Endothelial cell of umbilical vein (primary cell): ENCODE measurements at regions not wholly inside any gene's neighbourhood (a gene's known extent, or its start where the extent isn't known, plus 50 kb on each side); places are given as distances from the start of the nearest gene placed in this dataset.

Experiments
- BruUV-seq: library from RNA; stranded (reverse); fragments of 400-500 nt; replicated peaks from 2 replicates; lab custom pipeline; 2021; lab: Mats Ljungman, UMichigan
- CTCF ChIA-PET: fragments of 300-600, 350-600 bp; sonication (Branson Sonifier 250); formaldehyde crosslinking; loops from one replicate; lab custom pipeline; 2021; ENCODE audit warnings: antibody characterized with exemption, inconsistent platforms; lab: Charles Lee
- POLR2A ChIA-PET: fragments of 300-600, 350-600 bp; sonication (Branson Sonifier 250); formaldehyde crosslinking; loops from one replicate; lab custom pipeline; 2021; ENCODE audit warnings: antibody characterized with exemption, inconsistent platforms; lab: Charles Lee
- DNase-seq: peaks from one replicate; pipeline ENCODE4 v3.0.0-alpha.2; 2011; ENCODE audit warnings: low read depth, low spot score
- FAIRE-seq: peaks from 2 replicates; lab custom pipeline; 2011; peaks lifted over from hg19 to GRCh38; lab: Jason Lieb, UNC
- H2AFZ ChIP-seq: 2 replicates; pipeline ENCODE4 v1.6.0; 2012; ENCODE audit warnings: low read depth, low read length, control low read depth, inconsistent platforms
- H3K27ac ChIP-seq: 2 replicates; pipeline ENCODE4 v1.5.1; 2011; ENCODE audit warnings: low read depth, mild to moderate bottlenecking, control low read depth, low read length, moderate library complexity; ENCODE audit not compliant: insufficient read depth
- H3K27me3 ChIP-seq, 2 experiments: 2 replicates each; pipeline versions ENCODE4 v1.6.0 to v1.6.1; 2011; ENCODE audit warnings: low read length in 2 of 2, mixed read lengths in 1 of 2; ENCODE audit not compliant: control insufficient read depth in 2 of 2, insufficient read depth in 2 of 2
- H3K36me3 ChIP-seq, 2 experiments: 2 replicates in 1 of 2; 3 replicates in 1 of 2; pipeline ENCODE4 v1.5.1; 2011; ENCODE audit warnings: low read length in 2 of 2, mild to moderate bottlenecking in 1 of 2, moderate library complexity in 1 of 2; ENCODE audit not compliant: control insufficient read depth in 2 of 2, insufficient read depth in 2 of 2; ENCODE audit errors: extremely low read depth in 1 of 2
- H3K4me1 ChIP-seq: 3 replicates; pipeline ENCODE4 v1.5.1; 2011; ENCODE audit warnings: mild to moderate bottlenecking, low read length; ENCODE audit not compliant: control insufficient read depth, insufficient read depth; ENCODE audit errors: extremely low read depth
- H3K4me2 ChIP-seq: 2 replicates; pipeline ENCODE4 v1.6.1; 2011; ENCODE audit warnings: low read length, control low read depth, mixed read lengths; ENCODE audit not compliant: insufficient read depth
- H3K4me3 ChIP-seq, 3 experiments: fragments of 200-600 bp in 1 of 3; sonication (generic), shearing (Covaris generic) in 1 of 3; replicated peaks in 1 of 3; 2 replicates each; pipeline ENCODE4 v1.5.1; 2011 to 2016; ENCODE audit warnings: control low read depth in 3 of 3, low read length in 3 of 3, mild to moderate bottlenecking in 2 of 3, inconsistent platforms in 1 of 3, low read depth in 1 of 3, moderate library complexity in 1 of 3; ENCODE audit not compliant: insufficient read depth in 1 of 3
- H3K79me2 ChIP-seq: 2 replicates; pipeline ENCODE4 v1.6.0; 2012; ENCODE audit warnings: low read length, inconsistent platforms; ENCODE audit not compliant: control insufficient read depth, insufficient read depth
- H3K9ac ChIP-seq: replicated peaks from 2 replicates; pipeline ENCODE3; 2011; ENCODE audit warnings: low read length, control low read depth; ENCODE audit not compliant: insufficient read depth; ENCODE audit errors: extremely low read depth
- H3K9me1 ChIP-seq: replicated peaks from 3 replicates; pipeline ENCODE4 v1.6.0; 2011; ENCODE audit warnings: mild to moderate bottlenecking, low read length; ENCODE audit not compliant: control insufficient read depth, insufficient read depth; ENCODE audit errors: extremely low read depth
- H3K9me3 ChIP-seq: replicated peaks from 2 replicates; pipeline ENCODE4 v1.5.1; 2012; ENCODE audit warnings: low read length, inconsistent platforms; ENCODE audit not compliant: control insufficient read depth, insufficient read depth
- H4K20me1 ChIP-seq: replicated peaks from 2 replicates; pipeline ENCODE3; 2011; ENCODE audit warnings: mild to moderate bottlenecking, low read length; ENCODE audit not compliant: control insufficient read depth, insufficient read depth; ENCODE audit errors: extremely low read depth
- EZH2 ChIP-seq: IDR thresholded peaks from 2 replicates; pipeline ENCODE4 v1.6.1; 2012; ENCODE audit warnings: borderline replicate concordance, low read depth, mild to moderate bottlenecking, moderate library complexity, low read length, inconsistent platforms; ENCODE audit not compliant: severe bottlenecking
- FOS ChIP-seq: IDR thresholded peaks from 2 replicates; pipeline ENCODE4 v1.6.1; 2011; ENCODE audit warnings: mild to moderate bottlenecking, low read length, moderate library complexity, borderline replicate concordance; ENCODE audit not compliant: insufficient read depth
- GATA2 ChIP-seq: IDR thresholded peaks from 2 replicates; pipeline ENCODE4 v1.7.0; 2011; ENCODE audit warnings: low read depth, mild to moderate bottlenecking, moderate library complexity, mixed read lengths, low read length; ENCODE audit not compliant: insufficient read length, insufficient read depth
- JUN ChIP-seq: IDR thresholded peaks from 2 replicates; pipeline ENCODE4 v1.6.1; 2011; ENCODE audit warnings: borderline replicate concordance, low read depth; ENCODE audit not compliant: insufficient read length, insufficient read depth
- MYC ChIP-seq: IDR thresholded peaks from one replicate; pipeline ENCODE4 v1.6.1; 2011; ENCODE audit warnings: mild to moderate bottlenecking, low read depth, low read length
- POLR2A ChIP-seq: IDR thresholded peaks from 2 replicates; pipeline ENCODE4 v1.6.1; 2012; ENCODE audit warnings: low read depth, mild to moderate bottlenecking, control low read depth, low read length
- POLR2AphosphoS5 ChIP-seq: IDR thresholded peaks from 2 replicates; pipeline ENCODE4 v1.6.1; 2012; ENCODE audit warnings: low read depth, mild to moderate bottlenecking, control low read depth, low read length, moderate library complexity; ENCODE audit not compliant: insufficient read depth
- dilution Hi-C: fragments of 300-500 bp; cut with MboI; formaldehyde crosslinking; loops from one replicate; pipeline ENCODE4 v1.15.0; 2019; ENCODE audit warnings: low sequenced_read_pairs; ENCODE audit not compliant: extremely low pct_ligation_motif_present
- intact Hi-C: fragments of 100-400 bp; cut with micrococcal nuclease; formaldehyde crosslinking; loops from one replicate; pipeline ENCODE4 v1.10.0; 2022
- TF ChIP-seq, protein P1 (sequence below): IDR thresholded peaks from 2 replicates; pipeline ENCODE4 v1.6.1; 2011; ENCODE audit not compliant: insufficient read depth, insufficient read length
- TF ChIP-seq, protein P2 (sequence below), 2 donors: IDR thresholded peaks; 1 replicate in 1 of 2; 2 replicates in 1 of 2; pipeline ENCODE4 v1.5.1; 2011; ENCODE audit warnings: low read length in 2 of 2, mild to moderate bottlenecking in 2 of 2, moderate library complexity in 2 of 2, control low read depth in 1 of 2, inconsistent platforms in 1 of 2, low read depth in 1 of 2; ENCODE audit not compliant: insufficient read depth in 1 of 2; ENCODE audit errors: extremely low read depth in 1 of 2

DNA sequence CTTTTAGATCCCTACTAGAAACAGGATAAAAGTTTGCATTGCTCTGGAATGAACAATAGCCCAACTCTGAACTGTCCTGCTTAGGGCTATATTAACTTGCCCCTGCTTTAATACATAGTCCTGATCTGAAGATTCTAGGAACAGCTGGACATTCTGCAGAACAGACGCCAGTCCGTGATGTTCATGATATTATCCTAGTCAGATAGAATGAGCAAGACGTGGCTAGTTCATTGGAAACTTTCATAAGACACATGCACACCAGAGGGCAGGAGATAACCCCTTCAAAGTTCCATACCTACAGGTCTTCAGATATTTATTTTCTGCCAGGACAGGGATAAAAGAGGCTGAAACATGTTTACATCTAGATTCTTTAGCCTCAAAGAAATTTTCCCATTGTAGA, 75.5 kb upstream of the CLNK start:
- no TSS peak for BruUV-seq
- no peak overlapping the region for H3K9ac ChIP-seq
- H3K36me3 ChIP-seq: no peaks in the 10 kb centered on the region
- DNase-seq (no peak), FAIRE-seq (no peak)
- ChIA-PET CTCF (interaction anchor here (0.6 kb wide), 1 partner anchor 9 kb away, joined by 3 read pairs; no protein-coding TSS in a partner anchor), POLR2A (no interaction called here)
- no peaks in the 10 kb centered on the region for H3K9me3 ChIP-seq
- no peak overlapping the region for H3K4me3 ChIP-seq
- no peaks in the 10 kb centered on the region for H3K4me1 ChIP-seq
- H3K4me2 ChIP-seq: no peak overlapping the region
- no peaks in the 10 kb centered on the region for H3K79me2 ChIP-seq
- intact Hi-C loops (no loop called here), dilution Hi-C loops (no loop called here)
- TF ChIP-seq EZH2 (no peak), GATA2 (no peak), JUN (no peak), MYC (no peak), FOS (no peak), POLR2AphosphoS5 (no peak), POLR2A (no peak)
- TF ChIP-seq, protein P1, sequence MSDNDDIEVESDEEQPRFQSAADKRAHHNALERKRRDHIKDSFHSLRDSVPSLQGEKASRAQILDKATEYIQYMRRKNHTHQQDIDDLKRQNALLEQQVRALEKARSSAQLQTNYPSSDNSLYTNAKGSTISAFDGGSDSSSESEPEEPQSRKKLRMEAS: no peak
- TF ChIP-seq, protein P2, sequence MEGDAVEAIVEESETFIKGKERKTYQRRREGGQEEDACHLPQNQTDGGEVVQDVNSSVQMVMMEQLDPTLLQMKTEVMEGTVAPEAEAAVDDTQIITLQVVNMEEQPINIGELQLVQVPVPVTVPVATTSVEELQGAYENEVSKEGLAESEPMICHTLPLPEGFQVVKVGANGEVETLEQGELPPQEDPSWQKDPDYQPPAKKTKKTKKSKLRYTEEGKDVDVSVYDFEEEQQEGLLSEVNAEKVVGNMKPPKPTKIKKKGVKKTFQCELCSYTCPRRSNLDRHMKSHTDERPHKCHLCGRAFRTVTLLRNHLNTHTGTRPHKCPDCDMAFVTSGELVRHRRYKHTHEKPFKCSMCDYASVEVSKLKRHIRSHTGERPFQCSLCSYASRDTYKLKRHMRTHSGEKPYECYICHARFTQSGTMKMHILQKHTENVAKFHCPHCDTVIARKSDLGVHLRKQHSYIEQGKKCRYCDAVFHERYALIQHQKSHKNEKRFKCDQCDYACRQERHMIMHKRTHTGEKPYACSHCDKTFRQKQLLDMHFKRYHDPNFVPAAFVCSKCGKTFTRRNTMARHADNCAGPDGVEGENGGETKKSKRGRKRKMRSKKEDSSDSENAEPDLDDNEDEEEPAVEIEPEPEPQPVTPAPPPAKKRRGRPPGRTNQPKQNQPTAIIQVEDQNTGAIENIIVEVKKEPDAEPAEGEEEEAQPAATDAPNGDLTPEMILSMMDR (IDR thresholded peaks at IDR 0.05; ENCODE audit: extremely low read depth in 1 of 2, insufficient read depth in 1 of 2, low read depth in 1 of 2, low read length in 2 of 2): no peak
- no peak overlapping the region for H2AFZ ChIP-seq
- no peaks in the 10 kb centered on the region for H3K27me3 ChIP-seq
- H3K9me1 ChIP-seq: no peaks in the 10 kb centered on the region
- no peaks in the 10 kb centered on the region for H4K20me1 ChIP-seq
- no peak overlapping the region for H3K27ac ChIP-seq
